GM04504 (cell line): ENCODE measurements at regions not wholly inside any gene's neighbourhood (a gene's known extent, or its start where the extent isn't known, plus 50 kb on each side); places are given as distances from the start of the nearest gene placed in this dataset.

Source experiments
- DNase-seq: peaks from one replicate; pipeline ENCODE4 v3.0.0-alpha.2; 2012; ENCODE audit warnings: low read depth

GRCh38 chr5:136689552-136689951 is 324.2 kb upstream of the TRPC7 start:
- DNase-seq, result no peak

- DNase-seq, result peak; percentile 1
These were observed 321.0 kb upstream of the TRPC7 start for GRCh38 chr5:136686192-136686872.

- DNase-seq, result no peak
These were observed 317.6 kb upstream of the TRPC7 start for GRCh38 chr5:136682986-136683385.

GRCh38 chr5:136679233-136679632 is 313.9 kb upstream of the TRPC7 start:
- DNase-seq, result no peak

GRCh38 chr5:136677217-136677616 is 311.9 kb upstream of the TRPC7 start:
- no peak for DNase-seq

- DNase-seq, result no peak
These were observed 311.3 kb upstream of the TRPC7 start for GRCh38 chr5:136676685-136677084.

- no peak for DNase-seq
These were observed 310.4 kb upstream of the TRPC7 start for GRCh38 chr5:136675769-136676168.

GRCh38 chr5:136674178-136674577 is 308.8 kb upstream of the TRPC7 start:
- DNase-seq, result no peak

GRCh38 chr5:136667789-136668188 is 302.4 kb upstream of the TRPC7 start:
- no peak for DNase-seq

- DNase-seq, result no peak
These were observed 301.8 kb upstream of the TRPC7 start for GRCh38 chr5:136666970-136667620.

GRCh38 chr5:136665331-136665730 is 300.0 kb upstream of the TRPC7 start:
- DNase-seq, result no peak

GRCh38 chr5:136661026-136661425 is 295.7 kb upstream of the TRPC7 start:
- DNase-seq, result no peak

- DNase-seq, result no peak
These were observed 291.5 kb upstream of the TRPC7 start for GRCh38 chr5:136656811-136657210.

GRCh38 chr5:136655468-136655867 is 290.1 kb upstream of the TRPC7 start:
- DNase-seq, result no peak

GRCh38 chr5:136646915-136647314 is 281.6 kb upstream of the TRPC7 start:
- no peak for DNase-seq

GRCh38 chr5:136642976-136643375 is 277.6 kb upstream of the TRPC7 start:
- DNase-seq, result no peak

GRCh38 chr5:136639616-136640015 is 274.3 kb upstream of the TRPC7 start:
- DNase-seq, result no peak

- no peak for DNase-seq
These were observed 272.7 kb upstream of the TRPC7 start for GRCh38 chr5:136638084-136638483.

- DNase-seq, result no peak
These were observed 270.7 kb upstream of the TRPC7 start for GRCh38 chr5:136636001-136636400.

GRCh38 chr5:136631186-136631585 is 265.8 kb upstream of the TRPC7 start:
- DNase-seq, result no peak

- no peak for DNase-seq
These were observed 263.9 kb upstream of the TRPC7 start for GRCh38 chr5:136629125-136629792.

GRCh38 chr5:136626531-136626930 is 261.2 kb upstream of the TRPC7 start:
- DNase-seq, result no peak

- no peak for DNase-seq
These were observed 257.4 kb upstream of the TRPC7 start for GRCh38 chr5:136622747-136623146.
